ENCODE measurements at regions not wholly inside any gene's neighbourhood (a gene's known extent, or its start where the extent isn't known, plus 50 kb on each side); places are given as distances from the start of the nearest gene placed in this dataset.

DNA sequence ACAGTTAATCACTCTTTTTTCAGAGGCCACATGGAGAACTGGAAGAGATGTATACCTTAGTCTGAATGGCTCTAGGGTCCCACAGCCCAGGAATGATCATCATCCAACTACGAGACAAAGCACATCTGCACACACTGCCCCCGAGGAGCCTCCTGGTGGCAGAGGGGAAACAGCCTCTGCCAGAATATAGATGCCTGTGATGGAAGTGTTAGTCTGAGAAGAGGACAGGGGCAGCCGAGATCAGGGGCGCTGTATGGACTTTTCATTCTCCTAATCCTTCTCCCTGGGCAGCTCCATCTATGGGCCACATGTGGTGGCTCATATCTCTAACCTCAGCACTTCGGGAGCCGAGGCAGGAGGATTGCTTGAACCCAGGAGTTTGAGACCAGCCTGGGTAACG lies 82.8 kb upstream of the CAPRIN2 start:
- TF ChIP-seq, protein P1, sequence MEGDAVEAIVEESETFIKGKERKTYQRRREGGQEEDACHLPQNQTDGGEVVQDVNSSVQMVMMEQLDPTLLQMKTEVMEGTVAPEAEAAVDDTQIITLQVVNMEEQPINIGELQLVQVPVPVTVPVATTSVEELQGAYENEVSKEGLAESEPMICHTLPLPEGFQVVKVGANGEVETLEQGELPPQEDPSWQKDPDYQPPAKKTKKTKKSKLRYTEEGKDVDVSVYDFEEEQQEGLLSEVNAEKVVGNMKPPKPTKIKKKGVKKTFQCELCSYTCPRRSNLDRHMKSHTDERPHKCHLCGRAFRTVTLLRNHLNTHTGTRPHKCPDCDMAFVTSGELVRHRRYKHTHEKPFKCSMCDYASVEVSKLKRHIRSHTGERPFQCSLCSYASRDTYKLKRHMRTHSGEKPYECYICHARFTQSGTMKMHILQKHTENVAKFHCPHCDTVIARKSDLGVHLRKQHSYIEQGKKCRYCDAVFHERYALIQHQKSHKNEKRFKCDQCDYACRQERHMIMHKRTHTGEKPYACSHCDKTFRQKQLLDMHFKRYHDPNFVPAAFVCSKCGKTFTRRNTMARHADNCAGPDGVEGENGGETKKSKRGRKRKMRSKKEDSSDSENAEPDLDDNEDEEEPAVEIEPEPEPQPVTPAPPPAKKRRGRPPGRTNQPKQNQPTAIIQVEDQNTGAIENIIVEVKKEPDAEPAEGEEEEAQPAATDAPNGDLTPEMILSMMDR (IDR thresholded peaks at IDR 0.05; ENCODE audit: unreplicated experiment) = no peak
- peak overlapping the region; percentile 21 for H3K27ac Mint-ChIP-seq (ENCODE audit: unreplicated experiment)
- peaks cover 12% of the 10 kb centered on the region for H3K27me3 Mint-ChIP-seq (ENCODE audit: unreplicated experiment)
- BruUV-seq (replicated peaks) = no TSS peak
- peaks cover 6% of the 10 kb centered on the region for H3K9me3 Mint-ChIP-seq (ENCODE audit: low read depth, unreplicated experiment)
- no peak overlapping the region for H3K4me3 Mint-ChIP-seq (ENCODE audit: low read depth, unreplicated experiment)
- DNase-seq = no peak
- no peaks in the 10 kb centered on the region for H3K36me3 Mint-ChIP-seq (ENCODE audit: insufficient read depth, unreplicated experiment)
- peaks cover 15% of the 10 kb centered on the region for H3K4me1 Mint-ChIP-seq (ENCODE audit: low read depth, unreplicated experiment)
- CTCF ChIA-PET = no interaction called here
- intact Hi-C loops (cut with micrococcal nuclease; ENCODE audit: unreplicated experiment) = no loop called here

DNA sequence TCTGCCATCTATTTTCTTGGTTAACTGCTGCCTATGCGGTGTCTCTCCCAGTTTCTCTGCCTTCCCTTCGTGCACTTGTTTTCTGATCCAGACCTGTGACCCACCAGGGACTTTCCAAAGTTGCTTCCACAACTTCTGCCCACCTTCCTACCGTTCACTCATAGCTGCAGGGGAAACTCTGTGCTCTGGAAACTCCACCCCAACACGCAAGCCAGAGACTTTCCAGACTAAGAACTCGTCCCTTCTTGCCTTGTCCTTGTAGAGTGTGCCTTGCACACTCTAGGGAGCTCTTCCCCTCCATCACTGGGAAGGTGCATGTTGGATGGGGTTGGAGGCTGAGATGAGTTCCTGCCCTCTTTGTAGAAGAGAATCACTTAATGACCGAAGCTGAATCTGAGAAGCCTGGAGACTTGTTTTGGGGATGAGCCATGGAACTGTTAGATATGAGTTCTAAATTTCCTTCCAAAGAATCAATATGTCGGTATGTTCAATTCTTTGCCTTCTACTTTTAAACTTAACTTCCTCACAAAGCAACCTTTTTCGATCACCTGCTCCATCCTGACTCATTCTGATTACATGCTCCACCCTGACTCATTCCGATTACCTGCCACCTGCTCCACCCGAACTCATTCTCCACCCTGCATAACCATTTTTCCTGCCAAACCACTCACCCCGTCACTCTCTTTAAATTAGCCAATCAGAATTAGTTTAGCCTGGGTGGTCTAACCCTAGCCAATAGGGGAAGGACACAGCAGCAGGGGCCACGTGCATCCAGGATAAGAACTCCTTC lies 82.1 kb upstream of the CAPRIN2 start:
- intact Hi-C loops (cut with micrococcal nuclease; ENCODE audit: unreplicated experiment) = no loop called here
- H3K27me3 Mint-ChIP-seq (ENCODE audit: unreplicated experiment) = peaks cover 12% of the 10 kb centered on the region
- CTCF ChIA-PET = no interaction called here

DNA sequence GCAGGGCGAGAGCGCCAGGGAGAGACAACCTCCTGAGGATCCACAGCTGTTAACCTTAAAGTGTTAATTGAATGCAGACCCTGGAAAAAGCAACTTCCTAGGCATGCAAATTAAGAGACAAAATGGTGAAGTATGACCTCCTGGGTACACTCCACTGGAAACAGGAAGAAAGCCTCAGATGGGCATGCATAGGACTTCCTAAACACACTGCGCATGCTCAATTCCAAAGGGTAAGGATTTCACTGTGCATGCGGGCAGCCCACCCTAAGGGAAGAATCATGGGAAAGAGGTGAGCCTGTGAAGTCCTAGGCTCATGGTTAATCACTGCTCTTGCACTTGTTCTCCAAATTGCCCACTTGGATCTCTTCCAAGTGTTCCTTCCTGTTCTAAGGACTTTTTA lies 80.5 kb upstream of the CAPRIN2 start:
- CTCF ChIA-PET = no interaction called here
- DNase-seq = no peak
- TF ChIP-seq, protein P1 (IDR thresholded peaks at IDR 0.05; ENCODE audit: unreplicated experiment) = no peak
- intact Hi-C loops (cut with micrococcal nuclease; ENCODE audit: unreplicated experiment) = no loop called here
- peaks cover 21% of the 10 kb centered on the region for H3K27me3 Mint-ChIP-seq (ENCODE audit: unreplicated experiment)
- no TSS peak for BruUV-seq (replicated peaks)
- H3K36me3 Mint-ChIP-seq (ENCODE audit: insufficient read depth, unreplicated experiment) = no peaks in the 10 kb centered on the region
- H3K27ac Mint-ChIP-seq (ENCODE audit: unreplicated experiment) = no peak overlapping the region
- peaks cover 15% of the 10 kb centered on the region for H3K4me1 Mint-ChIP-seq (ENCODE audit: low read depth, unreplicated experiment)
- H3K9me3 Mint-ChIP-seq (ENCODE audit: low read depth, unreplicated experiment) = peaks cover 9% of the 10 kb centered on the region
- H3K4me3 Mint-ChIP-seq (ENCODE audit: low read depth, unreplicated experiment) = no peak overlapping the region

More for the DNA sequence above, 82.1 kb upstream of the CAPRIN2 start:
- no TSS peak for BruUV-seq (replicated peaks)
- peaks cover 8% of the 10 kb centered on the region for H3K9me3 Mint-ChIP-seq (ENCODE audit: low read depth, unreplicated experiment)
- peak; percentile 39 for DNase-seq
- TF ChIP-seq, protein P1 (IDR thresholded peaks at IDR 0.05; ENCODE audit: unreplicated experiment) = no peak
- peak overlapping the region; percentile 21 for H3K27ac Mint-ChIP-seq (ENCODE audit: unreplicated experiment)
- peaks cover 15% of the 10 kb centered on the region for H3K4me1 Mint-ChIP-seq (ENCODE audit: low read depth, unreplicated experiment)
- no peaks in the 10 kb centered on the region for H3K36me3 Mint-ChIP-seq (ENCODE audit: insufficient read depth, unreplicated experiment)
- H3K4me3 Mint-ChIP-seq (ENCODE audit: low read depth, unreplicated experiment) = no peak overlapping the region

DNA sequence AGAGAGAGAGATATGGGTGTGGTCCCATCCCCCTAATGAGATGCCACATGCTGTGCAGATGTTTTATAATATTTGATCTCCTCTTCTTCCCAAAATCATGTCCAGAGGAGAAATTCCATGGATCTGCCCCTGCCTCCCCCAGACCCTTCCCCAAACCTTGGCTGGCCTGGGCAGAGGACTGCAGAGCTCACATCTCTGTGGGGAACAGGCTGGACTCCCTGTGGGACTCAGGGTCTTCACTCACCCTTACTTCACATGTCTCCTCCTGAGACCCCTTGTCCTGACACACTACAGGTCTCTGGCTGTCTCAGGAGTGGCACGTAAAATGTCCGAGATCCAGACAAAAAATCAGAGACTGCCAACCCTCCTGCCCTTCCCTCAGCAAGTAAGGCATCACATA lies 76.0 kb upstream of the CAPRIN2 start:
- Mint-ChIP-seq H3K4me3 (ENCODE audit: low read depth, unreplicated experiment) (no peak overlapping the region), H3K27me3 (ENCODE audit: unreplicated experiment) (peaks cover 59% of the 10 kb centered on the region), H3K4me1 (ENCODE audit: low read depth, unreplicated experiment) (no peaks in the 10 kb centered on the region), H3K9me3 (ENCODE audit: low read depth, unreplicated experiment) (peaks cover 3% of the 10 kb centered on the region), H3K36me3 (ENCODE audit: insufficient read depth, unreplicated experiment) (no peaks in the 10 kb centered on the region), H3K27ac (ENCODE audit: unreplicated experiment) (no peak overlapping the region)
- no TSS peak for BruUV-seq (replicated peaks)
- intact Hi-C loops (cut with micrococcal nuclease; ENCODE audit: unreplicated experiment) = no loop called here
- TF ChIP-seq, protein P1 (IDR thresholded peaks at IDR 0.05; ENCODE audit: unreplicated experiment) = no peak
- no peak for DNase-seq
- CTCF ChIA-PET = no interaction called here
